Osteoblast (primary cell): ENCODE measurements at regions not wholly inside any gene's neighbourhood (a gene's known extent, or its start where the extent isn't known, plus 50 kb on each side); places are given as distances from the start of the nearest gene placed in this dataset.

Experiments
- DNase-seq: peaks from one replicate; pipeline ENCODE4 v3.0.0; 2011; ENCODE audit warnings: low spot score, mixed read lengths; ENCODE audit not compliant: insufficient read length; ENCODE audit errors: missing footprints
- H2AFZ ChIP-seq: 2 replicates; pipeline ENCODE4 v1.6.0; 2011; ENCODE audit warnings: mild to moderate bottlenecking, low read length
- H3K27ac ChIP-seq: 2 replicates; pipeline ENCODE4 v1.5.1; 2011; ENCODE audit warnings: mild to moderate bottlenecking, low read depth, low read length, moderate library complexity
- H3K27me3 ChIP-seq: 2 replicates; pipeline ENCODE4 v1.6.0; 2012; ENCODE audit warnings: mild to moderate bottlenecking, control low read depth, inconsistent platforms, low read length, moderate library complexity; ENCODE audit not compliant: insufficient read depth
- H3K36me3 ChIP-seq: 2 replicates; pipeline ENCODE4 v1.5.1; 2011; ENCODE audit warnings: mild to moderate bottlenecking, low read length, control low read depth, moderate library complexity; ENCODE audit not compliant: insufficient read depth
- H3K4me1 ChIP-seq: 2 replicates; pipeline ENCODE4 v1.5.1; 2011; ENCODE audit warnings: mild to moderate bottlenecking, low read length, control low read depth, moderate library complexity; ENCODE audit not compliant: insufficient read depth
- H3K4me2 ChIP-seq: 2 replicates; pipeline ENCODE4 v1.6.0; 2011; ENCODE audit warnings: mild to moderate bottlenecking, low read length; ENCODE audit not compliant: insufficient read depth
- H3K4me3 ChIP-seq: fragments of 200-600 bp; sonication (generic); 3 replicates; pipeline ENCODE4 v1.5.1; 2012; ENCODE audit warnings: mild to moderate bottlenecking, low read length, inconsistent platforms; ENCODE audit not compliant: insufficient read depth
- H3K79me2 ChIP-seq: 2 replicates; pipeline ENCODE4 v1.6.0; 2012; ENCODE audit warnings: mild to moderate bottlenecking, low read length, control low read depth, inconsistent platforms; ENCODE audit not compliant: insufficient read depth
- H3K9me3 ChIP-seq: 2 replicates; pipeline ENCODE4 v1.5.1; 2011; ENCODE audit warnings: low read depth, low read length, control low read depth
- H4K20me1 ChIP-seq: 2 replicates; pipeline ENCODE4 v1.6.0; 2012; ENCODE audit warnings: mild to moderate bottlenecking, low read length, control low read depth; ENCODE audit not compliant: insufficient read depth
- TF ChIP-seq, protein P1 (sequence below): IDR thresholded peaks from 2 replicates; pipeline ENCODE4 v1.5.1; 2011; ENCODE audit warnings: mild to moderate bottlenecking, low read depth, low read length, moderate library complexity; ENCODE audit errors: extremely low read depth

GRCh38 chr3:118810499-118811035 lies 224.1 kb downstream of the IGSF11 start:
- TF ChIP-seq, protein P1, sequence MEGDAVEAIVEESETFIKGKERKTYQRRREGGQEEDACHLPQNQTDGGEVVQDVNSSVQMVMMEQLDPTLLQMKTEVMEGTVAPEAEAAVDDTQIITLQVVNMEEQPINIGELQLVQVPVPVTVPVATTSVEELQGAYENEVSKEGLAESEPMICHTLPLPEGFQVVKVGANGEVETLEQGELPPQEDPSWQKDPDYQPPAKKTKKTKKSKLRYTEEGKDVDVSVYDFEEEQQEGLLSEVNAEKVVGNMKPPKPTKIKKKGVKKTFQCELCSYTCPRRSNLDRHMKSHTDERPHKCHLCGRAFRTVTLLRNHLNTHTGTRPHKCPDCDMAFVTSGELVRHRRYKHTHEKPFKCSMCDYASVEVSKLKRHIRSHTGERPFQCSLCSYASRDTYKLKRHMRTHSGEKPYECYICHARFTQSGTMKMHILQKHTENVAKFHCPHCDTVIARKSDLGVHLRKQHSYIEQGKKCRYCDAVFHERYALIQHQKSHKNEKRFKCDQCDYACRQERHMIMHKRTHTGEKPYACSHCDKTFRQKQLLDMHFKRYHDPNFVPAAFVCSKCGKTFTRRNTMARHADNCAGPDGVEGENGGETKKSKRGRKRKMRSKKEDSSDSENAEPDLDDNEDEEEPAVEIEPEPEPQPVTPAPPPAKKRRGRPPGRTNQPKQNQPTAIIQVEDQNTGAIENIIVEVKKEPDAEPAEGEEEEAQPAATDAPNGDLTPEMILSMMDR: no peak
- H3K27ac ChIP-seq: no peak overlapping the region
- DNase-seq: no peak
- H3K4me2 ChIP-seq: no peak overlapping the region
- no peaks in the 10 kb centered on the region for H3K36me3 ChIP-seq
- no peaks in the 10 kb centered on the region for H4K20me1 ChIP-seq
- no peaks in the 10 kb centered on the region for H3K79me2 ChIP-seq
- no peak overlapping the region for H2AFZ ChIP-seq
- H3K9me3 ChIP-seq: no peaks in the 10 kb centered on the region
- no peaks in the 10 kb centered on the region for H3K4me1 ChIP-seq
- H3K4me3 ChIP-seq: no peak overlapping the region
- H3K27me3 ChIP-seq: no peaks in the 10 kb centered on the region

GRCh38 chr3:118811236-118811732 lies 223.4 kb downstream of the IGSF11 start:
- Histone ChIP-seq H3K4me3 (no peak overlapping the region), H4K20me1 (no peaks in the 10 kb centered on the region), H3K4me2 (no peak overlapping the region), H3K4me1 (no peaks in the 10 kb centered on the region), H3K27me3 (no peaks in the 10 kb centered on the region), H3K79me2 (no peaks in the 10 kb centered on the region), H2AFZ (no peak overlapping the region), H3K36me3 (no peaks in the 10 kb centered on the region), H3K27ac (no peak overlapping the region), H3K9me3 (no peaks in the 10 kb centered on the region)
- TF ChIP-seq, protein P1: no peak
- no peak for DNase-seq

DNA sequence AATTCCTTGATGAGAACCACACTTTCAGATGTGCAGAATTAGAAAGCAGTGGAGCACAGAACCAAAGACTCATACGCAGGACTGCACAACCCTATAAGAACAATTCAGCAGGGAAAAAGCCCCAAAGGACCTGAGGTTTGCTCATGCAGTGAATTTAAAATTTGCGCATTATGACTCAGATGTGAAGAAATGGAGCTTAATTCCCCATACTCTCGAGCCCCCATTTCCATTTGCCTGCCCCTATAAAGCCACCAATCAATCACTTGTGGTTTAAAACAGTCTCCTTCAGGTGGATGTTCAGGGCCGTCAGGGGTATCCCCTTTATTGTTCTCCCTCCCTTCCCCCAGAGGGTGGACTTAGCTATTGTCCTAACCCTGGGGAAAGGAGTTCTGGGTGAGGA lies 221.2 kb downstream of the IGSF11 start:
- no peak overlapping the region for H2AFZ ChIP-seq
- H3K4me1 ChIP-seq: peaks cover 4% of the 10 kb centered on the region
- no peaks in the 10 kb centered on the region for H3K9me3 ChIP-seq
- no peaks in the 10 kb centered on the region for H3K27me3 ChIP-seq
- no peak overlapping the region for H3K4me2 ChIP-seq
- TF ChIP-seq, protein P1: no peak
- no peaks in the 10 kb centered on the region for H3K79me2 ChIP-seq
- no peak overlapping the region for H3K27ac ChIP-seq
- H3K36me3 ChIP-seq: no peaks in the 10 kb centered on the region
- no peak for DNase-seq
- H3K4me3 ChIP-seq: no peak overlapping the region
- no peaks in the 10 kb centered on the region for H4K20me1 ChIP-seq

DNA sequence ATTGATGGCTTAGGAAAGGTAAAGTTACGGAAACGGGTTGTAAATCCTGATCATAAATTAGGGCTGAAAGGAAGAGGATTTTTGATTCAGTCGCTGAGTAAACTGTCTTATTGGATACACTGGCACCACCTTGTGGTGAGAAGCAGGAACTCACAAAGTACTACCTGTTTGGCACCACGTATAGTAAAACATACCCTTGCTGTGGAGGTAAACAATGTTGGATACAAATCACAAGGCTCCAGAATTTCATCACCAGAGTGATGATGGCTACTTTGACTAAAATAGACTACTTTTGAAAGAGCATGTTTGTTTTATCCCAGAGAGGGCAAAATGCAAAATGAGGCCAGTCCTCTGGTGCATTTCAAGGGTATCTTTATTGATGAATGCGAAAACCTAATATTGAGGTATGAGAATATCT lies 216.9 kb downstream of the IGSF11 start:
- Histone ChIP-seq H3K4me2 (no peak overlapping the region), H3K9me3 (no peaks in the 10 kb centered on the region), H4K20me1 (no peaks in the 10 kb centered on the region), H3K36me3 (no peaks in the 10 kb centered on the region), H3K4me1 (peaks cover 4% of the 10 kb centered on the region), H3K79me2 (no peaks in the 10 kb centered on the region), H3K27me3 (no peaks in the 10 kb centered on the region), H3K4me3 (no peak overlapping the region), H3K27ac (no peak overlapping the region), H2AFZ (no peak overlapping the region)
- no peak for DNase-seq
- TF ChIP-seq, protein P1: peak; percentile 80
